ENCODE measurements at regions not wholly inside any gene's neighbourhood (a gene's known extent, or its start where the extent isn't known, plus 50 kb on each side); places are given as distances from the start of the nearest gene placed in this dataset.

- 69 to 78% methylated on average over 2 of the region's 2 CpGs for WGBS, 2 donors
Observed at GRCh38 chr7:85528581-85528980, 341.7 kb upstream of the SEMA3D start.

GRCh38 chr7:85525676-85526075 lies 338.8 kb upstream of the SEMA3D start:
- no peak for DNase-seq (ENCODE audit: low spot score in 2 of 2)
- H3K4me3 ChIP-seq (ENCODE audit: low read depth, poor library complexity, severe bottlenecking) = no peak overlapping the region
- TF ChIP-seq, protein P1, sequence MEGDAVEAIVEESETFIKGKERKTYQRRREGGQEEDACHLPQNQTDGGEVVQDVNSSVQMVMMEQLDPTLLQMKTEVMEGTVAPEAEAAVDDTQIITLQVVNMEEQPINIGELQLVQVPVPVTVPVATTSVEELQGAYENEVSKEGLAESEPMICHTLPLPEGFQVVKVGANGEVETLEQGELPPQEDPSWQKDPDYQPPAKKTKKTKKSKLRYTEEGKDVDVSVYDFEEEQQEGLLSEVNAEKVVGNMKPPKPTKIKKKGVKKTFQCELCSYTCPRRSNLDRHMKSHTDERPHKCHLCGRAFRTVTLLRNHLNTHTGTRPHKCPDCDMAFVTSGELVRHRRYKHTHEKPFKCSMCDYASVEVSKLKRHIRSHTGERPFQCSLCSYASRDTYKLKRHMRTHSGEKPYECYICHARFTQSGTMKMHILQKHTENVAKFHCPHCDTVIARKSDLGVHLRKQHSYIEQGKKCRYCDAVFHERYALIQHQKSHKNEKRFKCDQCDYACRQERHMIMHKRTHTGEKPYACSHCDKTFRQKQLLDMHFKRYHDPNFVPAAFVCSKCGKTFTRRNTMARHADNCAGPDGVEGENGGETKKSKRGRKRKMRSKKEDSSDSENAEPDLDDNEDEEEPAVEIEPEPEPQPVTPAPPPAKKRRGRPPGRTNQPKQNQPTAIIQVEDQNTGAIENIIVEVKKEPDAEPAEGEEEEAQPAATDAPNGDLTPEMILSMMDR (IDR thresholded peaks at IDR 0.05) = no peak
- TF ChIP-seq POLR2A (IDR thresholded peaks at IDR 0.05) = no peak
- intact Hi-C loops (cut with DNase I; ENCODE audit: low total_unique reads) = no loop called here

More at GRCh38 chr7:85528581-85528980, 341.7 kb upstream of the SEMA3D start:
- H3K4me3 ChIP-seq (ENCODE audit: low read depth, poor library complexity, severe bottlenecking) = no peak overlapping the region
- intact Hi-C loops (cut with DNase I; ENCODE audit: low total_unique reads) = no loop called here
- no peak for DNase-seq (ENCODE audit: low spot score in 2 of 2)
- no peak for TF ChIP-seq POLR2A (IDR thresholded peaks at IDR 0.05)
- TF ChIP-seq, protein P1 (IDR thresholded peaks at IDR 0.05) = no peak

DNA sequence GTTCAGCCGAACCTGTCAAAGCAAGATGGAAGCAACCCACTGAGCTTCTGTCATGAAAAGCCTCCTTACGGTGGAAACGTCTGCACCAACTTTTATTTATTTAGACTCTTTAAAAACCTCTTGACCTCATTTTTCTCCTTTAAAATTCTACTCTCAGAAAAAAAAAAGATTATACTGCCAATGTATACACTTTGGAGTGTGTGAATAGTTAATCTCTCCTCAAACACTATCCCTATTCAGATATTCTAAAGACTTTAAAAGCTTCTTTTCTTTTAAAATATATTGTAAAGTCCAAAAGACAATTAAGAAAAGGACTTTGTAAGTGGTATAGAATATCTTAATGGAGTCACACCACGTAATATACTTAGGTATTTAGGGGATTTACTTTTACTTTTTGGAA lies 335.2 kb upstream of the SEMA3D start:
- DNase-seq (ENCODE audit: low spot score in 2 of 2) = no peak
- TF ChIP-seq, protein P1 (IDR thresholded peaks at IDR 0.05) = no peak
- TF ChIP-seq POLR2A (IDR thresholded peaks at IDR 0.05) = no peak
- intact Hi-C loops (cut with DNase I; ENCODE audit: low total_unique reads) = no loop called here
- WGBS, 2 donors = 68 to 80% methylated on average over 4 of the region's 4 CpGs
- H3K4me3 ChIP-seq (ENCODE audit: low read depth, poor library complexity, severe bottlenecking) = no peak overlapping the region

GRCh38 chr7:85521108-85521694 lies 334.3 kb upstream of the SEMA3D start:
- TF ChIP-seq, protein P1 (IDR thresholded peaks at IDR 0.05) = no peak
- no peak for DNase-seq (ENCODE audit: low spot score in 2 of 2)
- WGBS, 2 donors = 32 to 39% methylated on average over 3 of the region's 3 CpGs
- intact Hi-C loops (cut with DNase I; ENCODE audit: low total_unique reads) = no loop called here
- no peak overlapping the region for H3K4me3 ChIP-seq (ENCODE audit: low read depth, poor library complexity, severe bottlenecking)

DNA sequence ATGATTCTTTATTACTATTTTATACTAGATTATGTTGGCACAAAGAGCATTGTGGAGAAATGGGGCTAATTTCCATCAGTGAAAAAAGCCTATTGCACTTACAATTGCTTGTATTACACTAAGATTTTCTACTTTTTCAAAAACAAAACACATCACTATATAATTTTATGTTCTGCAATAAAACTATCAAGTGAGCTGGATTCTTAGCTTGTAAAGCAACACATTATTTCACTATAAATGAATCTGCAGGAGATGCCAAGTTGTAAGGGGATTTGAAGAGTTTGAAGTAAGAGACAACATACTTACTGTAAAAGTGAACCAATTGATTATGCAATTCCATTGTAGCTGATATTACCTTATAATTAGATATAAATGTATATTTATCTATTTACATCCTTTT lies 333.3 kb upstream of the SEMA3D start:
- intact Hi-C loops (cut with DNase I; ENCODE audit: low total_unique reads) = no loop called here
- TF ChIP-seq, protein P1 (IDR thresholded peaks at IDR 0.05) = no peak
- TF ChIP-seq POLR2A (IDR thresholded peaks at IDR 0.05) = no peak

DNA sequence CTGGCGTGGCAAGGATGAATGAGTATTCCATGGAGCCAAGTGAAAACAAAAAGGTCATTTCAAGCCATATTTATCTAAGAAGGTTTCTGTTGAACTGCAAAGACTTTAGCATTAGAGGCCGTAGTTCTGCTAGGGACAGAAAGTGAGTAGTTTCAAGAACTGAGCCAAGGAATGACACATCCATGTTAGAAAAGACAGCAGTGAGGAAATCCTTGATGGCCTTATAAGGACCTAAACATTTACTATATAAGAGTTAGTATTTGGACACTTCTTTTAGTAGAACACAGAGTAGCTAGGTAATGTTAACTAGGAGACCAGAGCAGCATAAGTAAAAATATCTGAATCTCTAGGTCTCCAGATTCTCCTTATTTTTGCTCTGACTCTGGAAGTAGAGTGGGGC lies 329.8 kb upstream of the SEMA3D start:
- H3K4me3 ChIP-seq (ENCODE audit: low read depth, poor library complexity, severe bottlenecking) = no peak overlapping the region
- no peak for TF ChIP-seq POLR2A (IDR thresholded peaks at IDR 0.05)
- intact Hi-C loops (cut with DNase I; ENCODE audit: low total_unique reads) = no loop called here
- no peak for DNase-seq (ENCODE audit: low spot score in 2 of 2)
- WGBS, 2 donors = 89 to 92% methylated on average over 2 of the region's 2 CpGs

More for the DNA sequence above, 333.3 kb upstream of the SEMA3D start:
- no peak for DNase-seq (ENCODE audit: low spot score in 2 of 2)
- no peak overlapping the region for H3K4me3 ChIP-seq (ENCODE audit: low read depth, poor library complexity, severe bottlenecking)

Data from lower leg skin (tissue), 4 donors.